GM12874 (cell line): ENCODE measurements at regions not wholly inside any gene's neighbourhood (a gene's known extent, or its start where the extent isn't known, plus 50 kb on each side); places are given as distances from the start of the nearest gene placed in this dataset.

Source experiments
- CTCF ChIP-seq: IDR thresholded peaks from 2 replicates; pipeline ENCODE4 v1.5.1; 2011; ENCODE audit warnings: low read depth, mild to moderate bottlenecking, control low read depth, low read length, moderate library complexity; ENCODE audit not compliant: insufficient read depth

GRCh38 chr3:80556763-80557162, 789.0 kb upstream of the ROBO1 start:
- no peak for TF ChIP-seq CTCF

- TF ChIP-seq CTCF: no peak
Measured at GRCh38 chr3:80554304-80554703, 786.5 kb upstream of the ROBO1 start.

- TF ChIP-seq CTCF: no peak
Measured at GRCh38 chr3:80553211-80553610, 785.4 kb upstream of the ROBO1 start.

- no peak for TF ChIP-seq CTCF
Measured at GRCh38 chr3:80550174-80550573, 782.4 kb upstream of the ROBO1 start.

- no peak for TF ChIP-seq CTCF
Measured at GRCh38 chr3:80549173-80549572, 781.4 kb upstream of the ROBO1 start.

GRCh38 chr3:80543154-80543553, 775.4 kb upstream of the ROBO1 start:
- TF ChIP-seq CTCF: no peak

GRCh38 chr3:80542456-80542855, 774.7 kb upstream of the ROBO1 start:
- TF ChIP-seq CTCF: no peak

GRCh38 chr3:80537680-80538079, 769.9 kb upstream of the ROBO1 start:
- no peak for TF ChIP-seq CTCF
